ENCODE measurements at regions not wholly inside any gene's neighbourhood (a gene's known extent, or its start where the extent isn't known, plus 50 kb on each side); places are given as distances from the start of the nearest gene placed in this dataset.

- Mint-ChIP-seq H3K27ac (ENCODE audit: low read depth) (no peak overlapping the region), H3K36me3 (ENCODE audit: insufficient read depth) (no peaks in the 10 kb centered on the region), H3K27me3 (peaks cover 12% of the 10 kb centered on the region), H3K4me1 (no peaks in the 10 kb centered on the region), H3K9me3 (no peaks in the 10 kb centered on the region), H3K4me3 (no peak overlapping the region)
- ATAC-seq (replicated peaks; ENCODE audit: extremely low read depth, poor library complexity, severe bottlenecking): no peak
- DNase-seq (ENCODE audit: low spot score in 2 of 2): no peak
Measured at GRCh38 chr11:128026596-128026995, 560.8 kb downstream of the ETS1 start.

- Mint-ChIP-seq H3K27ac (ENCODE audit: low read depth) (no peak overlapping the region), H3K36me3 (ENCODE audit: insufficient read depth) (no peaks in the 10 kb centered on the region), H3K27me3 (no peaks in the 10 kb centered on the region), H3K9me3 (no peaks in the 10 kb centered on the region), H3K4me3 (no peak overlapping the region), H3K4me1 (no peaks in the 10 kb centered on the region)
- ATAC-seq (replicated peaks; ENCODE audit: extremely low read depth, poor library complexity, severe bottlenecking) (no peak), DNase-seq (ENCODE audit: low spot score in 2 of 2) (no peak)
Measured at GRCh38 chr11:128022761-128023160, 564.6 kb downstream of the ETS1 start.

- H3K4me3 Mint-ChIP-seq: no peak overlapping the region
- no peak for ATAC-seq (replicated peaks; ENCODE audit: extremely low read depth, poor library complexity, severe bottlenecking)
Measured at GRCh38 chr11:128022007-128022368, 565.4 kb downstream of the ETS1 start.

GRCh38 chr11:128021349-128022006 lies 565.9 kb downstream of the ETS1 start:
- Mint-ChIP-seq H3K27me3 (no peaks in the 10 kb centered on the region), H3K4me3 (no peak overlapping the region), H3K36me3 (ENCODE audit: insufficient read depth) (no peaks in the 10 kb centered on the region), H3K27ac (ENCODE audit: low read depth) (no peak overlapping the region), H3K4me1 (no peaks in the 10 kb centered on the region), H3K9me3 (no peaks in the 10 kb centered on the region)
- DNase-seq (ENCODE audit: low spot score in 2 of 2) (no peak), ATAC-seq (replicated peaks; ENCODE audit: extremely low read depth, poor library complexity, severe bottlenecking) (no peak)

More at GRCh38 chr11:128022007-128022368, 565.4 kb downstream of the ETS1 start:
- no peak for DNase-seq (ENCODE audit: low spot score in 2 of 2)
- Mint-ChIP-seq H3K36me3 (ENCODE audit: insufficient read depth) (no peaks in the 10 kb centered on the region), H3K9me3 (no peaks in the 10 kb centered on the region), H3K27me3 (no peaks in the 10 kb centered on the region), H3K27ac (ENCODE audit: low read depth) (no peak overlapping the region), H3K4me1 (no peaks in the 10 kb centered on the region)

GRCh38 chr11:128018692-128019091 lies 568.7 kb downstream of the ETS1 start:
- Mint-ChIP-seq H3K27me3 (no peaks in the 10 kb centered on the region), H3K9me3 (no peaks in the 10 kb centered on the region), H3K36me3 (ENCODE audit: insufficient read depth) (no peaks in the 10 kb centered on the region), H3K4me3 (no peak overlapping the region), H3K4me1 (no peaks in the 10 kb centered on the region), H3K27ac (ENCODE audit: low read depth) (no peak overlapping the region)
- DNase-seq (ENCODE audit: low spot score in 2 of 2) (no peak), ATAC-seq (replicated peaks; ENCODE audit: extremely low read depth, poor library complexity, severe bottlenecking) (no peak)

- Mint-ChIP-seq H3K4me3 (no peak overlapping the region), H3K9me3 (peaks cover 23% of the 10 kb centered on the region), H3K36me3 (ENCODE audit: insufficient read depth) (no peaks in the 10 kb centered on the region), H3K4me1 (no peaks in the 10 kb centered on the region), H3K27me3 (peaks cover 100% of the 10 kb centered on the region), H3K27ac (ENCODE audit: low read depth) (no peak overlapping the region)
- ATAC-seq (replicated peaks; ENCODE audit: extremely low read depth, poor library complexity, severe bottlenecking) (no peak), DNase-seq (ENCODE audit: low spot score in 2 of 2) (no peak)
Measured at GRCh38 chr11:128005562-128005961, 581.8 kb downstream of the ETS1 start.

GRCh38 chr11:127998421-127998820 lies 588.9 kb downstream of the ETS1 start:
- H3K36me3 Mint-ChIP-seq (ENCODE audit: insufficient read depth): no peaks in the 10 kb centered on the region

GRCh38 chr11:127997594-127997993 lies 589.8 kb downstream of the ETS1 start:
- H3K27ac Mint-ChIP-seq (ENCODE audit: low read depth): no peak overlapping the region
- DNase-seq (ENCODE audit: low spot score in 2 of 2): no peak
- no peak for ATAC-seq (replicated peaks; ENCODE audit: extremely low read depth, poor library complexity, severe bottlenecking)
- no peaks in the 10 kb centered on the region for H3K4me1 Mint-ChIP-seq
- no peaks in the 10 kb centered on the region for H3K36me3 Mint-ChIP-seq (ENCODE audit: insufficient read depth)
- H3K27me3 Mint-ChIP-seq: peaks cover 85% of the 10 kb centered on the region
- H3K4me3 Mint-ChIP-seq: no peak overlapping the region
- no peaks in the 10 kb centered on the region for H3K9me3 Mint-ChIP-seq

More at GRCh38 chr11:127998421-127998820, 588.9 kb downstream of the ETS1 start:
- no peak overlapping the region for H3K27ac Mint-ChIP-seq (ENCODE audit: low read depth)
- ATAC-seq (replicated peaks; ENCODE audit: extremely low read depth, poor library complexity, severe bottlenecking) (no peak), DNase-seq (ENCODE audit: low spot score in 2 of 2) (no peak)
- no peaks in the 10 kb centered on the region for H3K4me1 Mint-ChIP-seq
- H3K4me3 Mint-ChIP-seq: no peak overlapping the region
- peaks cover 86% of the 10 kb centered on the region for H3K27me3 Mint-ChIP-seq
- H3K9me3 Mint-ChIP-seq: no peaks in the 10 kb centered on the region

GRCh38 chr11:127996825-127997224 lies 590.5 kb downstream of the ETS1 start:
- Mint-ChIP-seq H3K27me3 (peaks cover 77% of the 10 kb centered on the region), H3K27ac (ENCODE audit: low read depth) (no peak overlapping the region), H3K4me3 (no peak overlapping the region), H3K4me1 (no peaks in the 10 kb centered on the region), H3K9me3 (no peaks in the 10 kb centered on the region), H3K36me3 (ENCODE audit: insufficient read depth) (no peaks in the 10 kb centered on the region)
- no peak for ATAC-seq (replicated peaks; ENCODE audit: extremely low read depth, poor library complexity, severe bottlenecking)
- DNase-seq (ENCODE audit: low spot score in 2 of 2): no peak

- Mint-ChIP-seq H3K9me3 (no peaks in the 10 kb centered on the region), H3K27me3 (peaks cover 68% of the 10 kb centered on the region), H3K27ac (ENCODE audit: low read depth) (no peak overlapping the region), H3K4me3 (no peak overlapping the region), H3K36me3 (ENCODE audit: insufficient read depth) (no peaks in the 10 kb centered on the region), H3K4me1 (no peaks in the 10 kb centered on the region)
- DNase-seq (ENCODE audit: low spot score in 2 of 2) (no peak), ATAC-seq (replicated peaks; ENCODE audit: extremely low read depth, poor library complexity, severe bottlenecking) (no peak)
Measured at GRCh38 chr11:127995921-127996320, 591.4 kb downstream of the ETS1 start.

GRCh38 chr11:127994736-127995135 lies 592.6 kb downstream of the ETS1 start:
- H3K36me3 Mint-ChIP-seq (ENCODE audit: insufficient read depth): no peaks in the 10 kb centered on the region
- no peaks in the 10 kb centered on the region for H3K4me1 Mint-ChIP-seq
- ATAC-seq (replicated peaks; ENCODE audit: extremely low read depth, poor library complexity, severe bottlenecking) (no peak), DNase-seq (ENCODE audit: low spot score in 2 of 2) (no peak)
- peaks cover 71% of the 10 kb centered on the region for H3K27me3 Mint-ChIP-seq
- no peak overlapping the region for H3K4me3 Mint-ChIP-seq
- H3K27ac Mint-ChIP-seq (ENCODE audit: low read depth): no peak overlapping the region
- H3K9me3 Mint-ChIP-seq: no peaks in the 10 kb centered on the region

- Mint-ChIP-seq H3K9me3 (no peaks in the 10 kb centered on the region), H3K4me1 (no peaks in the 10 kb centered on the region), H3K27me3 (peaks cover 65% of the 10 kb centered on the region), H3K36me3 (ENCODE audit: insufficient read depth) (no peaks in the 10 kb centered on the region), H3K4me3 (no peak overlapping the region), H3K27ac (ENCODE audit: low read depth) (no peak overlapping the region)
- ATAC-seq (replicated peaks; ENCODE audit: extremely low read depth, poor library complexity, severe bottlenecking) (no peak), DNase-seq (ENCODE audit: low spot score in 2 of 2) (no peak)
Measured at GRCh38 chr11:127993788-127994187, 593.6 kb downstream of the ETS1 start.

- no peak for DNase-seq (ENCODE audit: low spot score in 2 of 2)
- Mint-ChIP-seq H3K4me1 (no peaks in the 10 kb centered on the region), H3K4me3 (no peak overlapping the region), H3K36me3 (ENCODE audit: insufficient read depth) (no peaks in the 10 kb centered on the region), H3K27ac (ENCODE audit: low read depth) (no peak overlapping the region), H3K9me3 (no peaks in the 10 kb centered on the region), H3K27me3 (peaks cover 63% of the 10 kb centered on the region)
- no peak for ATAC-seq (replicated peaks; ENCODE audit: extremely low read depth, poor library complexity, severe bottlenecking)
Measured at GRCh38 chr11:127993281-127993680, 594.1 kb downstream of the ETS1 start.
